PC-3 (cell line): ENCODE measurements at regions not wholly inside any gene's neighbourhood (a gene's known extent, or its start where the extent isn't known, plus 50 kb on each side); places are given as distances from the start of the nearest gene placed in this dataset.

ENCODE experiments used
- ATAC-seq: fragments of 200-7000 bp; cut with Tn5 transposase; 2 replicates; pipeline ENCODE4 v1.9.1; 2020; ENCODE audit warnings: mild to moderate bottlenecking, moderate library complexity
- BruUV-seq: library from RNA; stranded (reverse); fragments of 400-500 nt; replicated peaks from 2 replicates; lab custom pipeline; 2021; lab: Mats Ljungman, UMichigan
- CTCF ChIA-PET: fragments of 300-600 bp; sonication (Branson Sonifier 250); formaldehyde crosslinking; loops from one replicate; lab custom pipeline; 2022; ENCODE audit warnings: antibody characterized with exemption; lab: Charles Lee
- POLR2A ChIA-PET: fragments of 300-600 bp; sonication (Branson Sonifier 250); formaldehyde crosslinking; loops from one replicate; lab custom pipeline; 2022; ENCODE audit warnings: antibody characterized with exemption; ENCODE audit not compliant: unreplicated experiment; lab: Charles Lee
- DNase-seq: peaks from one replicate; pipeline ENCODE4 v3.0.0-alpha.2; 2015
- H2AFZ ChIP-seq: fragments of 300-600 bp; sonication (generic); 2 replicates; pipeline ENCODE4 v1.6.0; 2016; ENCODE audit warnings: antibody characterized with exemption, low read length
- H3F3A ChIP-seq: fragments of 300-600 bp; sonication (generic); one replicate; pipeline ENCODE4 v1.6.0; 2017; ENCODE audit warnings: antibody characterized with exemption, low read length, control low read depth, mild to moderate bottlenecking; ENCODE audit not compliant: unreplicated experiment
- H3K27ac ChIP-seq: fragments of 300-600 bp; sonication (generic); 2 replicates; pipeline ENCODE4 v1.5.1; 2016; ENCODE audit warnings: mild to moderate bottlenecking, low read length
- H3K27me3 ChIP-seq: fragments of 300-600 bp; sonication (generic); 2 replicates; pipeline ENCODE4 v1.6.1; 2016; ENCODE audit warnings: low read length, mixed read lengths
- H3K36me3 ChIP-seq: fragments of 300-600 bp; sonication (generic); 2 replicates; pipeline ENCODE4 v1.6.1; 2016; ENCODE audit warnings: low read depth, mixed run types, low read length, mixed read lengths
- H3K4me1 ChIP-seq: fragments of 300-600 bp; sonication (generic); 2 replicates; pipeline ENCODE4 v1.5.1; 2016; ENCODE audit warnings: low read length; ENCODE audit not compliant: insufficient read depth
- H3K4me2 ChIP-seq: fragments of 300-600 bp; sonication (generic); 2 replicates; pipeline ENCODE4 v1.6.0; 2016; ENCODE audit warnings: low read length
- H3K4me3 ChIP-seq: fragments of 300-600 bp; sonication (generic); 2 replicates; pipeline ENCODE4 v1.5.1; 2016; ENCODE audit warnings: mild to moderate bottlenecking, low read length, mixed read lengths
- H3K79me2 ChIP-seq: fragments of 300-600 bp; sonication (generic); 2 replicates; pipeline ENCODE4 v1.6.1; 2017; ENCODE audit warnings: low read length, mixed read lengths
- H3K9ac ChIP-seq: fragments of 300-600 bp; sonication (generic); 2 replicates; pipeline ENCODE4 v1.6.0; 2016; ENCODE audit warnings: mild to moderate bottlenecking, low read length
- H3K9me2 ChIP-seq: fragments of 300-600 bp; sonication (generic); replicated peaks from 2 replicates; pipeline ENCODE4 v1.6.1; 2016; ENCODE audit warnings: mixed run types, low read length, mixed read lengths
- H3K9me3 ChIP-seq: fragments of 300-600 bp; sonication (generic); 2 replicates; pipeline ENCODE4 v1.6.1; 2016; ENCODE audit warnings: low read length, mixed read lengths
- H4K20me1 ChIP-seq: fragments of 300-600 bp; sonication (generic); 2 replicates; pipeline ENCODE4 v1.6.1; 2016; ENCODE audit warnings: low read length, mixed read lengths
- CTCF ChIP-seq: fragments of 300-600 bp; sonication (generic); conservative IDR thresholded peaks from 2 replicates; pipeline ENCODE4 v1.5.1; 2017; ENCODE audit warnings: antibody characterized with exemption, low read depth, mild to moderate bottlenecking, low read length
- EZH2 ChIP-seq: fragments of 300-600 bp; sonication (generic); IDR thresholded peaks from one replicate; pipeline ENCODE4 v1.6.1; 2017; ENCODE audit warnings: antibody characterized with exemption, mild to moderate bottlenecking, low read length; ENCODE audit not compliant: unreplicated experiment
- EZH2phosphoT487 ChIP-seq: fragments of 300-600 bp; sonication (generic); IDR thresholded peaks from 2 replicates; pipeline ENCODE4 v1.6.1; 2018; ENCODE audit warnings: mild to moderate bottlenecking, antibody characterized with exemption, low read length, borderline replicate concordance
- intact Hi-C: fragments of 100-400 bp; cut with micrococcal nuclease; formaldehyde crosslinking; loops from 2 replicates; pipeline ENCODE4 v1.9.0; 2023

GRCh38 chr10:52967806-52968795 lies 195.5 kb upstream of the MBL2 start:
- no peaks in the 10 kb centered on the region for H3K4me1 ChIP-seq
- H3K9me2 ChIP-seq, result no peaks in the 10 kb centered on the region
- no peaks in the 10 kb centered on the region for H3K27me3 ChIP-seq
- no peak overlapping the region for H3K9ac ChIP-seq
- H3K9me3 ChIP-seq, result no peaks in the 10 kb centered on the region
- DNase-seq, result no peak
- no peaks in the 10 kb centered on the region for H3F3A ChIP-seq
- no peak for TF ChIP-seq EZH2phosphoT487
- no peak for TF ChIP-seq EZH2
- TF ChIP-seq CTCF, result no peak
- no peaks in the 10 kb centered on the region for H3K36me3 ChIP-seq
- H2AFZ ChIP-seq, result no peak overlapping the region
- BruUV-seq, result no TSS peak
- CTCF ChIA-PET, result no interaction called here
- H3K4me2 ChIP-seq, result no peak overlapping the region
- no peaks in the 10 kb centered on the region for H4K20me1 ChIP-seq
- intact Hi-C loops, result no loop called here
- no peak overlapping the region for H3K27ac ChIP-seq
- no peak overlapping the region for H3K4me3 ChIP-seq
- H3K79me2 ChIP-seq, result no peaks in the 10 kb centered on the region
- no peak for ATAC-seq
- POLR2A ChIA-PET, result no interaction called here

- Histone ChIP-seq H2AFZ (no peak overlapping the region), H3K9me2 (no peaks in the 10 kb centered on the region), H3K4me1 (no peaks in the 10 kb centered on the region), H3K9me3 (no peaks in the 10 kb centered on the region), H3K27me3 (no peaks in the 10 kb centered on the region), H4K20me1 (no peaks in the 10 kb centered on the region), H3F3A (no peaks in the 10 kb centered on the region), H3K4me3 (no peak overlapping the region), H3K27ac (no peak overlapping the region), H3K9ac (no peak overlapping the region), H3K79me2 (no peaks in the 10 kb centered on the region), H3K4me2 (no peak overlapping the region), H3K36me3 (no peaks in the 10 kb centered on the region)
- intact Hi-C loops, result no loop called here
- ATAC-seq (no peak), DNase-seq (no peak)
- CTCF ChIA-PET, result interaction anchor here (0.6 kb wide), 1 partner anchor 616 kb away, joined by 3 read pairs; no protein-coding TSS in a partner anchor
- POLR2A ChIA-PET, result no interaction called here
- TF ChIP-seq CTCF (no peak), EZH2phosphoT487 (no peak), EZH2 (no peak)
- no TSS peak for BruUV-seq
These were observed 194.3 kb upstream of the MBL2 start for GRCh38 chr10:52966904-52967303.

- H3K27me3 ChIP-seq, result no peaks in the 10 kb centered on the region
- H3K9me2 ChIP-seq, result no peaks in the 10 kb centered on the region
- ATAC-seq (no peak), DNase-seq (no peak)
- no peaks in the 10 kb centered on the region for H3K79me2 ChIP-seq
- no peaks in the 10 kb centered on the region for H3K36me3 ChIP-seq
- H4K20me1 ChIP-seq, result no peaks in the 10 kb centered on the region
- no peak overlapping the region for H3K4me3 ChIP-seq
- intact Hi-C loops, result no loop called here
- H3K4me2 ChIP-seq, result no peak overlapping the region
- no peaks in the 10 kb centered on the region for H3K4me1 ChIP-seq
- no peak overlapping the region for H3K9ac ChIP-seq
- no peaks in the 10 kb centered on the region for H3F3A ChIP-seq
- H3K27ac ChIP-seq, result no peak overlapping the region
- CTCF ChIA-PET, result no interaction called here
- BruUV-seq, result no TSS peak
- TF ChIP-seq EZH2 (no peak), EZH2phosphoT487 (no peak), CTCF (no peak)
- POLR2A ChIA-PET, result no interaction called here
- no peak overlapping the region for H2AFZ ChIP-seq
- no peaks in the 10 kb centered on the region for H3K9me3 ChIP-seq
These were observed 193.4 kb upstream of the MBL2 start for GRCh38 chr10:52965938-52966401.
